Subcutaneous abdominal adipose tissue (tissue), 5 donors: ENCODE measurements at regions not wholly inside any gene's neighbourhood (a gene's known extent, or its start where the extent isn't known, plus 50 kb on each side); places are given as distances from the start of the nearest gene placed in this dataset.

ENCODE experiments used
- H3K27ac ChIP-seq: one replicate; pipeline ENCODE4 v1.7.0; 2013; ENCODE audit warnings: low read depth, mild to moderate bottlenecking, inconsistent platforms, low read length, moderate library complexity
- H3K27me3 ChIP-seq, 5 donors: one replicate each; pipeline ENCODE4 v1.7.0; 2013; ENCODE audit warnings: low read length in 5 of 5, inconsistent platforms in 1 of 5; ENCODE audit not compliant: control insufficient read depth in 5 of 5, insufficient read depth in 4 of 5
- H3K36me3 ChIP-seq, 5 donors: one replicate each; pipeline ENCODE4 v1.7.0; 2013; ENCODE audit warnings: low read length in 5 of 5; ENCODE audit not compliant: control insufficient read depth in 5 of 5, insufficient read depth in 5 of 5
- H3K4me1 ChIP-seq, 5 donors: one replicate each; pipeline ENCODE4 v1.7.0; 2013; ENCODE audit warnings: low read length in 5 of 5, mild to moderate bottlenecking in 3 of 5, moderate library complexity in 1 of 5; ENCODE audit not compliant: control insufficient read depth in 5 of 5, insufficient read depth in 5 of 5
- H3K4me3 ChIP-seq, 5 donors: one replicate each; pipeline ENCODE4 v1.7.0; 2013; ENCODE audit warnings: low read length in 5 of 5, low read depth in 1 of 5
- H3K9ac ChIP-seq, 5 donors: one replicate each; pipeline ENCODE4 v1.7.0; 2013; ENCODE audit warnings: low read length in 5 of 5, mild to moderate bottlenecking in 4 of 5, moderate library complexity in 3 of 5
- H3K9me3 ChIP-seq, 5 donors: one replicate each; pipeline ENCODE4 v1.7.0; 2013; ENCODE audit warnings: low read length in 5 of 5; ENCODE audit not compliant: control insufficient read depth in 5 of 5
- donor health status: healthy.
- donor health status: healthy.
- donor health status: healthy.
- donor health status: healthy.
- donor health status: healthy.

- Histone ChIP-seq H3K4me3 (no peak overlapping the region), H3K4me1 (peaks cover 0 to 7% (median 2%) of the 10 kb centered on the region in 5 donors), H3K9me3 (no peaks in the 10 kb centered on the region), H3K9ac (no peak overlapping the region), H3K27me3 (peaks cover 0 to 9% (median 7%) of the 10 kb centered on the region in 5 donors), H3K27ac (no peak overlapping the region), H3K36me3 (no peaks in the 10 kb centered on the region)
Measured at GRCh38 chr9:126033318-126033717, 286.1 kb downstream of the PBX3 start.

GRCh38 chr9:126033956-126034355 lies 286.8 kb downstream of the PBX3 start:
- Histone ChIP-seq H3K27me3 (peaks cover 0 to 9% (median 7%) of the 10 kb centered on the region in 5 donors), H3K9me3 (no peaks in the 10 kb centered on the region), H3K36me3 (no peaks in the 10 kb centered on the region), H3K4me1 (peaks cover 0 to 7% (median 2%) of the 10 kb centered on the region in 5 donors), H3K27ac (no peak overlapping the region), H3K4me3 (no peak overlapping the region), H3K9ac (no peak overlapping the region)

GRCh38 chr9:126036881-126037291 lies 289.7 kb downstream of the PBX3 start:
- Histone ChIP-seq H3K27me3 (peaks cover 0 to 4% (median 3%) of the 10 kb centered on the region in 5 donors), H3K4me1 (peaks cover 0 to 7% (median 2%) of the 10 kb centered on the region in 5 donors), H3K9ac (no peak overlapping the region), H3K9me3 (peaks cover 0 to 3% (median 0%) of the 10 kb centered on the region in 5 donors), H3K4me3 (no peak overlapping the region), H3K36me3 (no peaks in the 10 kb centered on the region), H3K27ac (no peak overlapping the region)

- Histone ChIP-seq H3K36me3 (no peaks in the 10 kb centered on the region), H3K27me3 (no peaks in the 10 kb centered on the region), H3K4me3 (no peak overlapping the region), H3K9ac (no peak overlapping the region), H3K4me1 (peaks cover 0 to 12% (median 2%) of the 10 kb centered on the region in 5 donors), H3K27ac (no peak overlapping the region), H3K9me3 (peaks cover 0 to 10% (median 5%) of the 10 kb centered on the region in 5 donors)
Measured at GRCh38 chr9:126038790-126039189, 287.8 kb upstream of the MVB12B start.

- H3K4me3 ChIP-seq = peak overlapping the region in 1 of 5 donors; percentile 0
- no peaks in the 10 kb centered on the region for H3K36me3 ChIP-seq
- peaks cover 0 to 18% (median 11%) of the 10 kb centered on the region in 5 donors for H3K4me1 ChIP-seq
- H3K27ac ChIP-seq = no peak overlapping the region
- H3K27me3 ChIP-seq = no peaks in the 10 kb centered on the region
- peaks cover 2 to 33% (median 21%) of the 10 kb centered on the region in 5 donors for H3K9me3 ChIP-seq
- H3K9ac ChIP-seq = no peak overlapping the region
Measured at GRCh38 chr9:126043681-126044080, 282.9 kb upstream of the MVB12B start.

- no peaks in the 10 kb centered on the region for H3K36me3 ChIP-seq
- H3K27me3 ChIP-seq = peaks cover 0 to 9% (median 6%) of the 10 kb centered on the region in 5 donors
- H3K27ac ChIP-seq = no peak overlapping the region
- no peak overlapping the region for H3K4me3 ChIP-seq
- H3K9ac ChIP-seq = no peak overlapping the region
- peaks cover 0 to 9% (median 8%) of the 10 kb centered on the region in 5 donors for H3K4me1 ChIP-seq
- H3K9me3 ChIP-seq = peaks cover 2 to 23% (median 18%) of the 10 kb centered on the region in 5 donors
Measured at GRCh38 chr9:126049088-126049487, 277.5 kb upstream of the MVB12B start.

- H3K27me3 ChIP-seq = peaks cover 0 to 14% (median 14%) of the 10 kb centered on the region in 5 donors
- no peak overlapping the region for H3K4me3 ChIP-seq
- no peak overlapping the region for H3K9ac ChIP-seq
- H3K9me3 ChIP-seq = peaks cover 2 to 16% (median 15%) of the 10 kb centered on the region in 5 donors
- no peaks in the 10 kb centered on the region for H3K36me3 ChIP-seq
- H3K27ac ChIP-seq = no peak overlapping the region
- H3K4me1 ChIP-seq = no peaks in the 10 kb centered on the region
Measured at GRCh38 chr9:126049896-126050604, 276.6 kb upstream of the MVB12B start.

GRCh38 chr9:126050605-126050990 lies 276.0 kb upstream of the MVB12B start:
- Histone ChIP-seq H3K9me3 (peaks cover 2 to 15% (median 11%) of the 10 kb centered on the region in 5 donors), H3K27ac (no peak overlapping the region), H3K36me3 (no peaks in the 10 kb centered on the region), H3K9ac (no peak overlapping the region), H3K4me3 (no peak overlapping the region), H3K27me3 (peaks cover 0 to 14% (median 14%) of the 10 kb centered on the region in 5 donors), H3K4me1 (no peaks in the 10 kb centered on the region)

- Histone ChIP-seq H3K4me1 (no peaks in the 10 kb centered on the region), H3K9me3 (peaks cover 0 to 5% (median 1%) of the 10 kb centered on the region in 5 donors), H3K4me3 (no peak overlapping the region), H3K27me3 (peaks cover 0 to 14% (median 14%) of the 10 kb centered on the region in 5 donors), H3K9ac (no peak overlapping the region), H3K27ac (no peak overlapping the region), H3K36me3 (no peaks in the 10 kb centered on the region)
Measured at GRCh38 chr9:126051446-126052130, 275.0 kb upstream of the MVB12B start.

GRCh38 chr9:126052791-126053190 lies 273.8 kb upstream of the MVB12B start:
- Histone ChIP-seq H3K4me1 (no peaks in the 10 kb centered on the region), H3K36me3 (no peaks in the 10 kb centered on the region), H3K9me3 (no peaks in the 10 kb centered on the region), H3K9ac (no peak overlapping the region), H3K27me3 (peaks cover 0 to 14% (median 14%) of the 10 kb centered on the region in 5 donors), H3K27ac (no peak overlapping the region), H3K4me3 (no peak overlapping the region)
